ENCODE measurements at regions not wholly inside any gene's neighbourhood (a gene's known extent, or its start where the extent isn't known, plus 50 kb on each side); places are given as distances from the start of the nearest gene placed in this dataset.

- H3K9me3 ChIP-seq (ENCODE audit: control extremely low read depth in 1 of 3, control insufficient read depth in 2 of 3, insufficient read depth in 1 of 3, low read length in 2 of 3), result peaks cover 0 to 9% (median 0%) of the 10 kb centered on the region in 3 donors
- H3K36me3 ChIP-seq (replicated peaks in 1 of 2; ENCODE audit: control extremely low read depth in 1 of 2, control insufficient read depth in 1 of 2, extremely low read depth in 1 of 2, insufficient read depth in 2 of 2, low read length in 1 of 2), result no peaks in the 10 kb centered on the region
- Mint-ChIP-seq H3K27ac (no peak overlapping the region), H3K4me3 (no peak overlapping the region), H3K9me3 (ENCODE audit: insufficient read depth) (peaks cover 9% of the 10 kb centered on the region), H3K27me3 (peaks cover 21% of the 10 kb centered on the region), H3K4me1 (no peaks in the 10 kb centered on the region)
- no peak overlapping the region for H3K9ac ChIP-seq (ENCODE audit: low read length)
- H4K20me1 ChIP-seq (ENCODE audit: control insufficient read depth, insufficient read depth, low read length, poor library complexity, severe bottlenecking), result no peaks in the 10 kb centered on the region
- intact Hi-C loops (cut with micrococcal nuclease), result no loop called here
- POLR2A ChIA-PET, result no interaction called here
- TF ChIP-seq EZH2 (IDR thresholded peaks at IDR 0.05; ENCODE audit: borderline replicate concordance, insufficient read depth, low read depth, low read length, poor library complexity, severe bottlenecking), result no peak
- no peak for TF ChIP-seq CTCF (IDR thresholded peaks at IDR 0.05)
- no peak overlapping the region for H3K4me3 ChIP-seq (ENCODE audit: control extremely low read depth in 1 of 5, extremely low read depth in 1 of 5, insufficient read depth in 1 of 5, low read depth in 2 of 5, low read length in 4 of 5)
- no peaks in the 10 kb centered on the region for H3K79me2 ChIP-seq (ENCODE audit: control insufficient read depth, insufficient read depth, low read length)
- H3K27ac ChIP-seq (ENCODE audit: low read length in 2 of 2), result no peak overlapping the region
- H3K4me1 ChIP-seq (ENCODE audit: control insufficient read depth in 2 of 2, insufficient read depth in 2 of 2, low read length in 2 of 2), result no peaks in the 10 kb centered on the region
- no peak overlapping the region for H2AFZ ChIP-seq (ENCODE audit: insufficient read depth, low read depth, low read length, poor library complexity, severe bottlenecking)
- ATAC-seq (ENCODE audit: low read depth), result no peak
- no peak for DNase-seq
- H3K4me2 ChIP-seq (replicated peaks; ENCODE audit: low read depth, low read length, poor library complexity, severe bottlenecking), result no peak overlapping the region
- no peaks in the 10 kb centered on the region for H3K27me3 ChIP-seq (replicated peaks in 1 of 4; ENCODE audit: control extremely low read depth in 1 of 4, control insufficient read depth in 3 of 4, insufficient read depth in 4 of 4, low read length in 3 of 4)
- CTCF ChIA-PET, result no interaction called here
- WGBS (ENCODE audit: insufficient coverage), result 57% methylated on average over 9 of the region's 11 CpGs
Measured at GRCh38 chr18:25726298-25726697, 364.1 kb downstream of the SS18 start.

GRCh38 chr18:25725501-25725900 lies 364.9 kb downstream of the SS18 start:
- no peak for TF ChIP-seq EZH2 (IDR thresholded peaks at IDR 0.05; ENCODE audit: borderline replicate concordance, insufficient read depth, low read depth, low read length, poor library complexity, severe bottlenecking)
- no peak for TF ChIP-seq CTCF (IDR thresholded peaks at IDR 0.05)
- H3K27ac Mint-ChIP-seq, result no peak overlapping the region
- CTCF ChIA-PET, result no interaction called here
- H3K4me3 Mint-ChIP-seq, result no peak overlapping the region
- peaks cover 21% of the 10 kb centered on the region for H3K27me3 Mint-ChIP-seq
- DNase-seq (no peak), ATAC-seq (ENCODE audit: low read depth) (no peak)
- Histone ChIP-seq H4K20me1 (ENCODE audit: control insufficient read depth, insufficient read depth, low read length, poor library complexity, severe bottlenecking) (no peaks in the 10 kb centered on the region), H2AFZ (ENCODE audit: insufficient read depth, low read depth, low read length, poor library complexity, severe bottlenecking) (no peak overlapping the region), H3K36me3 (replicated peaks in 1 of 2; ENCODE audit: control extremely low read depth in 1 of 2, control insufficient read depth in 1 of 2, extremely low read depth in 1 of 2, insufficient read depth in 2 of 2, low read length in 1 of 2) (no peaks in the 10 kb centered on the region), H3K4me3 (ENCODE audit: control extremely low read depth in 1 of 5, extremely low read depth in 1 of 5, insufficient read depth in 1 of 5, low read depth in 2 of 5, low read length in 4 of 5) (no peak overlapping the region), H3K9ac (ENCODE audit: low read length) (no peak overlapping the region), H3K4me2 (replicated peaks; ENCODE audit: low read depth, low read length, poor library complexity, severe bottlenecking) (no peak overlapping the region), H3K79me2 (ENCODE audit: control insufficient read depth, insufficient read depth, low read length) (no peaks in the 10 kb centered on the region), H3K27ac (ENCODE audit: low read length in 2 of 2) (no peak overlapping the region), H3K9me3 (ENCODE audit: control extremely low read depth in 1 of 3, control insufficient read depth in 2 of 3, insufficient read depth in 1 of 3, low read length in 2 of 3) (peaks cover 0 to 9% (median 0%) of the 10 kb centered on the region in 3 donors), H3K27me3 (replicated peaks in 1 of 4; ENCODE audit: control extremely low read depth in 1 of 4, control insufficient read depth in 3 of 4, insufficient read depth in 4 of 4, low read length in 3 of 4) (no peaks in the 10 kb centered on the region), H3K4me1 (ENCODE audit: control insufficient read depth in 2 of 2, insufficient read depth in 2 of 2, low read length in 2 of 2) (no peaks in the 10 kb centered on the region)
- no peaks in the 10 kb centered on the region for H3K4me1 Mint-ChIP-seq
- POLR2A ChIA-PET, result no interaction called here
- intact Hi-C loops (cut with micrococcal nuclease), result no loop called here
- no CpG with 5 or more reads among the region's 2 CpGs for WGBS (ENCODE audit: insufficient coverage)
- H3K9me3 Mint-ChIP-seq (ENCODE audit: insufficient read depth), result peaks cover 8% of the 10 kb centered on the region

All from B cell (primary cell).